H1 (cell line): ENCODE measurements at regions not wholly inside any gene's neighbourhood (a gene's known extent, or its start where the extent isn't known, plus 50 kb on each side); places are given as distances from the start of the nearest gene placed in this dataset.

Experiments
- CTCF ChIA-PET: fragments of 300-600 bp; sonication (Branson Sonifier 250); formaldehyde crosslinking; loops from one replicate; lab custom pipeline; 2021; ENCODE audit not compliant: partially characterized antibody; lab: Charles Lee
- POLR2A ChIA-PET: fragments of 300-600 bp; sonication (Branson Sonifier 250); formaldehyde crosslinking; loops from one replicate; lab custom pipeline; 2021; ENCODE audit warnings: inconsistent platforms; ENCODE audit not compliant: partially characterized antibody; lab: Charles Lee
- DNase-seq, 2 experiments: peaks; one replicate each; pipeline versions ENCODE4 v3.0.0 to v3.0.0-alpha.2; 2010 to 2022; ENCODE audit warnings: low spot score in 2 of 2, low read depth in 1 of 2, mixed read lengths in 1 of 2
- FAIRE-seq: peaks from 2 replicates; lab custom pipeline; 2011; peaks lifted over from hg19 to GRCh38; lab: Jason Lieb, UNC
- H2AFZ ChIP-seq: 2 replicates; pipeline ENCODE4 v1.8.1; 2012; ENCODE audit warnings: low read length, inconsistent platforms
- H2AK5ac ChIP-seq: 2 replicates; pipeline ENCODE4 v1.6.1; 2013; ENCODE audit warnings: low read depth, low read length
- H2BK120ac ChIP-seq: replicated peaks from 2 replicates; pipeline ENCODE3; 2013; ENCODE audit warnings: low read depth, low read length, inconsistent platforms
- H2BK12ac ChIP-seq: 2 replicates; pipeline ENCODE4 v1.6.1; 2013; ENCODE audit warnings: low read depth, low read length
- H2BK15ac ChIP-seq: 2 replicates; pipeline ENCODE4 v1.6.1; 2013; ENCODE audit warnings: low read length
- H2BK20ac ChIP-seq: 2 replicates; pipeline ENCODE4 v1.6.1; 2013; ENCODE audit warnings: low read length
- H2BK5ac ChIP-seq: 2 replicates; pipeline ENCODE4 v1.6.1; 2013; ENCODE audit warnings: low read depth, low read length
- H3K14ac ChIP-seq: 2 replicates; pipeline ENCODE4 v1.6.1; 2013; ENCODE audit warnings: inconsistent platforms; ENCODE audit not compliant: insufficient read length
- H3K18ac ChIP-seq: 2 replicates; pipeline ENCODE4 v1.6.1; 2013; ENCODE audit warnings: low read length; ENCODE audit errors: extremely low read depth
- H3K23ac ChIP-seq: 2 replicates; pipeline ENCODE4 v1.6.1; 2013; ENCODE audit warnings: inconsistent platforms; ENCODE audit not compliant: insufficient read length
- H3K23me2 ChIP-seq: 2 replicates; pipeline ENCODE4 v1.6.1; 2013; ENCODE audit warnings: low read depth, low read length
- H3K27ac ChIP-seq: 2 replicates; pipeline ENCODE4 v1.6.1; 2011; ENCODE audit warnings: low read depth, low read length, inconsistent platforms
- H3K27me3 ChIP-seq, 4 experiments: replicated peaks in 1 of 4; 1 replicate in 1 of 4; 2 replicates in 3 of 4; pipeline versions ENCODE4 v1.6.1 to v1.8.1; 2011 to 2013; ENCODE audit warnings: low read length in 3 of 4, mild to moderate bottlenecking in 3 of 4, inconsistent platforms in 2 of 4, mixed read lengths in 2 of 4, moderate library complexity in 1 of 4; ENCODE audit not compliant: control insufficient read depth in 3 of 4, insufficient read depth in 3 of 4; ENCODE audit errors: extremely low read depth in 1 of 4
- H3K36me3 ChIP-seq, 4 experiments: 2 replicates each; pipeline versions ENCODE4 v1.6.1 to v1.8.1; 2011 to 2013; ENCODE audit warnings: mild to moderate bottlenecking in 4 of 4, low read length in 3 of 4, moderate library complexity in 2 of 4, control low read depth in 1 of 4, inconsistent platforms in 1 of 4; ENCODE audit not compliant: insufficient read depth in 4 of 4, control insufficient read depth in 2 of 4
- H3K4ac ChIP-seq: replicated peaks from 2 replicates; pipeline ENCODE3; 2013; ENCODE audit warnings: low read length, low read depth, mixed read lengths, inconsistent platforms; ENCODE audit not compliant: insufficient read length
- H3K4me1 ChIP-seq, 4 experiments: replicated peaks in 1 of 4; 1 replicate in 1 of 4; 2 replicates in 3 of 4; pipeline versions ENCODE4 v1.6.1 to v1.8.1; 2011 to 2013; ENCODE audit warnings: low read length in 3 of 4, inconsistent platforms in 2 of 4, mixed read lengths in 1 of 4; ENCODE audit not compliant: insufficient read depth in 4 of 4, control insufficient read depth in 3 of 4
- H3K4me2 ChIP-seq, 2 experiments: 2 replicates each; pipeline versions ENCODE4 v1.6.1 to v1.8.1; 2011 to 2013; ENCODE audit warnings: low read depth in 2 of 2, low read length in 2 of 2, control low read depth in 1 of 2, inconsistent platforms in 1 of 2, mild to moderate bottlenecking in 1 of 2; ENCODE audit not compliant: insufficient read depth in 1 of 2
- H3K4me3 ChIP-seq, 4 experiments: fragments of 200-600, 300-600 bp in 1 of 4; sonication (generic), shearing (Covaris generic), sonication (Bioruptor Twin) in 1 of 4; 2 replicates each; pipeline versions ENCODE4 v1.5.1 to v1.8.1; 2011 to 2016; ENCODE audit warnings: low read length in 4 of 4, low read depth in 3 of 4, control low read depth in 2 of 4, inconsistent platforms in 2 of 4, mild to moderate bottlenecking in 2 of 4, mixed read lengths in 1 of 4, moderate library complexity in 1 of 4; ENCODE audit not compliant: insufficient read depth in 2 of 4; ENCODE audit errors: extremely low read depth in 1 of 4
- H3K56ac ChIP-seq: replicated peaks from 2 replicates; pipeline ENCODE3; 2013; ENCODE audit warnings: low read depth, mild to moderate bottlenecking, mixed read lengths, low read length, inconsistent platforms; ENCODE audit not compliant: insufficient read length
- H3K79me1 ChIP-seq: 2 replicates; pipeline ENCODE4 v1.6.1; 2013; ENCODE audit warnings: low read depth, low read length, control low read depth
- H3K79me2 ChIP-seq, 2 experiments: 2 replicates each; pipeline versions ENCODE4 v1.6.1 to v1.8.1; 2012 to 2013; ENCODE audit warnings: low read length in 2 of 2, mild to moderate bottlenecking in 2 of 2, inconsistent platforms in 1 of 2; ENCODE audit not compliant: insufficient read depth in 2 of 2, control insufficient read depth in 1 of 2
- H3K9ac ChIP-seq, 4 experiments: replicated peaks in 1 of 4; 1 replicate in 1 of 4; 2 replicates in 3 of 4; pipeline versions ENCODE4 v1.6.1 to v1.8.1; 2011 to 2013; ENCODE audit warnings: low read depth in 3 of 4, low read length in 3 of 4, control low read depth in 2 of 4, mild to moderate bottlenecking in 2 of 4, moderate library complexity in 2 of 4, inconsistent platforms in 1 of 4; ENCODE audit errors: extremely low read depth in 1 of 4
- H3K9me3 ChIP-seq, 2 experiments: 2 replicates each; pipeline versions ENCODE4 v1.6.1 to v1.8.1; 2012 to 2013; ENCODE audit warnings: mild to moderate bottlenecking in 2 of 2, moderate library complexity in 2 of 2, control low read depth in 1 of 2, inconsistent platforms in 1 of 2, low read depth in 1 of 2, low read length in 1 of 2, mixed read lengths in 1 of 2; ENCODE audit not compliant: insufficient read depth in 2 of 2
- H4K20me1 ChIP-seq, 2 experiments: replicated peaks in 1 of 2; 2 replicates each; pipeline versions ENCODE3 to v1.8.1; 2011 to 2013; ENCODE audit warnings: inconsistent platforms in 2 of 2, low read length in 2 of 2, mild to moderate bottlenecking in 1 of 2; ENCODE audit not compliant: insufficient read depth in 2 of 2, control insufficient read depth in 1 of 2
- H4K5ac ChIP-seq: 2 replicates; pipeline ENCODE4 v1.6.1; 2013; ENCODE audit warnings: low read length, low read depth, mixed read lengths, inconsistent platforms; ENCODE audit not compliant: insufficient read length
- H4K8ac ChIP-seq: 2 replicates; pipeline ENCODE4 v1.8.0; 2013; ENCODE audit warnings: mild to moderate bottlenecking, moderate library complexity, low read length, inconsistent platforms; ENCODE audit not compliant: insufficient read depth; ENCODE audit errors: extremely low read depth
- H4K91ac ChIP-seq: replicated peaks from 2 replicates; pipeline ENCODE3; 2013; ENCODE audit warnings: low read length, mixed read lengths, inconsistent platforms; ENCODE audit not compliant: insufficient read length
- RAD21 ChIP-seq, 2 experiments: IDR thresholded peaks in 1 of 2; conservative IDR thresholded peaks in 1 of 2; 2 replicates each; pipeline ENCODE4 v1.6.1; 2011; ENCODE audit warnings: low read depth in 2 of 2, low read length in 2 of 2, improper control_type of control experiment in 1 of 2, inconsistent platforms in 1 of 2, mild to moderate bottlenecking in 1 of 2, moderate library complexity in 1 of 2
- WGBS, 2 experiments: shearing (Covaris generic) in 1 of 2; methylation state at CpG; one replicate each; pipeline versions ENCODE4 v1.1.6 to v1.1.7; 2013 to 2015; ENCODE audit warnings: low lambda C conversion rate in 2 of 2, mixed read lengths in 2 of 2, inconsistent platforms in 1 of 2, low coverage in 1 of 2, missing lambda C conversion rate in 1 of 2; ENCODE audit not compliant: insufficient replicate concordance in 2 of 2, insufficient coverage in 1 of 2, insufficient read length in 1 of 2; ENCODE audit errors: extremely low coverage in 1 of 2, missing lambda C conversion rate in 1 of 2; 5-methylcytosine and 5-hydroxymethylcytosine counted together

- Histone ChIP-seq H4K20me1 (no peaks in the 10 kb centered on the region), H2BK20ac (no peak overlapping the region), H4K5ac (no peak overlapping the region), H2BK120ac (no peak overlapping the region), H3K14ac (no peak overlapping the region), H3K18ac (no peak overlapping the region), H4K91ac (no peak overlapping the region), H2BK5ac (no peak overlapping the region), H3K79me2 (no peaks in the 10 kb centered on the region), H3K79me1 (no peaks in the 10 kb centered on the region), H3K9me3 (no peaks in the 10 kb centered on the region), H3K27ac (no peak overlapping the region), H2BK12ac (no peak overlapping the region), H3K56ac (no peak overlapping the region), H3K36me3 (no peaks in the 10 kb centered on the region), H2AK5ac (no peak overlapping the region), H3K4me1 (no peaks in the 10 kb centered on the region), H4K8ac (no peak overlapping the region)
- CTCF ChIA-PET: interaction anchor here (0.6 to 1.0 kb wide), 2 partner anchors 245 to 828 kb away, joined by 3 read pairs; no protein-coding TSS in a partner anchor
- no peak for DNase-seq
- WGBS, 2 experiments: 91% methylated on average over 1 of the region's 1 CpG; no CpG with 5 or more reads in 1 of the 2 experiments
- FAIRE-seq: no peak
- no peak for TF ChIP-seq RAD21 (IDR thresholded peaks at IDR 0.05 in 1 of 2, conservative IDR thresholded peaks at IDR 0.05 in 1 of 2; ENCODE audit: low read depth in 2 of 2, low read length in 2 of 2)
- TF ChIP-seq, all 59 proteins: peak for 0
- Histone ChIP-seq H3K4me3 (no peak overlapping the region), H3K4me2 (no peak overlapping the region), H2AFZ (no peak overlapping the region), H3K4ac (no peak overlapping the region), H3K9ac (no peak overlapping the region), H3K23ac (no peak overlapping the region), H3K23me2 (no peaks in the 10 kb centered on the region), H3K27me3 (no peaks in the 10 kb centered on the region), H2BK15ac (no peak overlapping the region)
- POLR2A ChIA-PET: no interaction called here
Observed at GRCh38 chr14:80344208-80344607, 132.9 kb upstream of the DIO2 start.
